GM12875 (cell line): ENCODE measurements at regions not wholly inside any gene's neighbourhood (a gene's known extent, or its start where the extent isn't known, plus 50 kb on each side); places are given as distances from the start of the nearest gene placed in this dataset.

Experiments
- H3K4me3 ChIP-seq: one replicate; pipeline ENCODE4 v1.5.1; 2011; ENCODE audit warnings: low read depth, low read length, control low read depth
- TF ChIP-seq, protein P1 (sequence below): IDR thresholded peaks from 2 replicates; pipeline ENCODE4 v1.5.1; 2011; ENCODE audit warnings: low read depth, mild to moderate bottlenecking, control low read depth, inconsistent platforms, low read length, moderate library complexity, borderline replicate concordance; ENCODE audit not compliant: insufficient read depth

DNA sequence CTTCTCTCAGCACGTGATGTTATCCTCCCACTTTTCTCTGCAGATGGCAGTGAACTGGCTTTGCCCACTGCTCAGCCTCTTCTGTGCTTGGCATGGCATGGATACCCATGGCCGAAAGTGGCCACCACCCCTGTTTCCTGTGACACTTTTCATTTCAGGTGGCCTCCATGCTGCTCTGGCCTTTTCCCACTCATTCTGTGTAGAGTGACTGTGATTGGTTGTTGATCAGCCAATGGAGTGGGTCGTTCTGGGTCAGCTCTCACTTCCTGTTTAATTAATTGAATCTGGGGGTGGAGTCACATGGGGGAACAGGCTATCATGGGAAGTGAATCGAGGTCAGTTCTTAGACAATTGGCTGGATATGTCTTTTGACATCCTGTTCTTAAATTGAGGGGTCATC lies 350.1 kb upstream of the EEF2KMT start:
- no peak overlapping the region for H3K4me3 ChIP-seq
- TF ChIP-seq, protein P1, sequence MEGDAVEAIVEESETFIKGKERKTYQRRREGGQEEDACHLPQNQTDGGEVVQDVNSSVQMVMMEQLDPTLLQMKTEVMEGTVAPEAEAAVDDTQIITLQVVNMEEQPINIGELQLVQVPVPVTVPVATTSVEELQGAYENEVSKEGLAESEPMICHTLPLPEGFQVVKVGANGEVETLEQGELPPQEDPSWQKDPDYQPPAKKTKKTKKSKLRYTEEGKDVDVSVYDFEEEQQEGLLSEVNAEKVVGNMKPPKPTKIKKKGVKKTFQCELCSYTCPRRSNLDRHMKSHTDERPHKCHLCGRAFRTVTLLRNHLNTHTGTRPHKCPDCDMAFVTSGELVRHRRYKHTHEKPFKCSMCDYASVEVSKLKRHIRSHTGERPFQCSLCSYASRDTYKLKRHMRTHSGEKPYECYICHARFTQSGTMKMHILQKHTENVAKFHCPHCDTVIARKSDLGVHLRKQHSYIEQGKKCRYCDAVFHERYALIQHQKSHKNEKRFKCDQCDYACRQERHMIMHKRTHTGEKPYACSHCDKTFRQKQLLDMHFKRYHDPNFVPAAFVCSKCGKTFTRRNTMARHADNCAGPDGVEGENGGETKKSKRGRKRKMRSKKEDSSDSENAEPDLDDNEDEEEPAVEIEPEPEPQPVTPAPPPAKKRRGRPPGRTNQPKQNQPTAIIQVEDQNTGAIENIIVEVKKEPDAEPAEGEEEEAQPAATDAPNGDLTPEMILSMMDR, result no peak

DNA sequence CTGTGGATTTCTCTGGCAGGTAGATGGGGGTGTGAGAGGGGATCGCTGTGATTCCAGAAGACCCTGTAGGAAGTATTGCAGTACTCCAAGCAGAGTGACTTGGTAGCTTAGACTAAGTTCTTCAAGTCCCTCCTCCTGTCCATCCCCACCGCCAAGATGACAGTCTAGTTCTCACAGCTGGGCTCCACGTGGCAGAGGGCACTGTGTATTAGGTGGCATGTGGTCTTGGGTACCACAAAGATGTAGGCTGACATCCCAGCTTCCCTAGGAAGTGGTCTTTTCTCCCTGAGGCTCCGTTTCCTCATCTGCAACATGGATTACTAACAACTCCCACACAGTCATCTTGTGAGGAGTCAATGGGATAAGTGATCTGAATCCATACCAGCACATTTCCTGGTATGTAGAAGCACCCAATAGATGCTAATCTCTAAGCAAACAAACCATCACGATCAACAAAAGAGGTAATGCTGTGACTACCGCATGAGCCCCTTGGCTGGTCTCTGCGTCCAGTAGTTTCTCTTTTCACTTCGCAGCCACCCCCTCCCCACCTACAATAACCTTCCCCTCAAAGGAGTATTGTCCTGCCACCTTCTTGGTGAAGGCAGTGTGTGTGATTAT lies 349.1 kb upstream of the EEF2KMT start:
- no peak overlapping the region for H3K4me3 ChIP-seq
- TF ChIP-seq, protein P1, result no peak

DNA sequence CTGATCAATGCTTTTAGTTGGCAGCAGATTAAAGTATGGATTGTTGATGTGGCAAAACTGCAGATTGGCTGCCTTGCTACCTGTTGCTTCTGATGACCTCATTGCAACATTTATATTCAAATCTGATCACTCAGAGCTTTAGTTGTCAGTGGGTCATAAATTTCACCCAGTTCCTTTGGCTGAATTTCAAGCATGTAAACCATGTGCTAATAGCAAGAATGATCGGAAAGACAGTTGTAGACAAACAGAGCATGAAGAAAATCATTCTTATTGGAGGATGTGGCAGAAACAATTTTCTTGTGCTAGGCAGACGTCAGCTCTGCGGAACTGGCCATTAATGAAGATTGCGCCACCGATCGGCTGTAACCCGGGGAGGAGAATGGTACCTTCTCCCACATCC lies 346.6 kb upstream of the EEF2KMT start:
- no peak overlapping the region for H3K4me3 ChIP-seq
- TF ChIP-seq, protein P1, result no peak

DNA sequence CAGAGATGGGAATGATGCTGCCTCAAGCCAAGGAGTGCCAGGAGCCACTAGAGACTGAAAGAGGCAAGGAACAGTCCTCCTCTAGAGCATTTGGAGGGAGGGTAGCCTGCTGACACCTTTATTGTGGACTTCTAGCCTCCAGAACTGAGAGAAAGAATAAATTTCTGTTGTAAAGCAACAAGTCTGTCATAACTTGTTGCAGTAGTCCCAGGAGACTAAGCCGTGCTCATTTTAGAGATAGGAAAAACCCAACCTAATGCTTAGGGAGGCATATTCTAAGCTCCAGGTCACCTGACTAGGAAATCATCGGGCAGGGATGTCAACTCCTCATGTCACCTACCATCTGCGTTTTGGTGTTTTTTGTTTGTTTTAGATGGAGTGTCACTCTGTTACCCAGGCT lies 345.4 kb upstream of the EEF2KMT start:
- H3K4me3 ChIP-seq, result no peak overlapping the region
- TF ChIP-seq, protein P1, result no peak

DNA sequence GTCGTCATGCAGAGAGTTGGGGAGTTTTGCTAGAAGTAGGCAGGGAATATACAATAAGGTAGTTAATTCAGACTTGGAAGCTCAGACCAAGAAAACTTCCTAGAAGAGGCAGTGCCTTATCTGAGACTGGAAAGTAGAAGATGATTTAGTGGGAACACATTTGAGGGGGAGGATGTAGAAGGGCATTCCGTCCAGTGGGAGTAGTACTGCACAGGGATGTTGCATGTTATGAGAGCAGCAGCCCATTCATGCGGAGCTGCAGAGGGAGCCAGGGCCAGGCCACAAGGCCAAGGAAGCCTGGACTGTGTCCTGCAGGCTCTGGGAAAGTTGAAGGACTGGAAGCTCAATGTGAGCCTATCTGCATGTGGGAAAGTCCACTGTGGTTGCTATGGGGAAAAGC lies 344.5 kb upstream of the EEF2KMT start:
- TF ChIP-seq, protein P1, result no peak

DNA sequence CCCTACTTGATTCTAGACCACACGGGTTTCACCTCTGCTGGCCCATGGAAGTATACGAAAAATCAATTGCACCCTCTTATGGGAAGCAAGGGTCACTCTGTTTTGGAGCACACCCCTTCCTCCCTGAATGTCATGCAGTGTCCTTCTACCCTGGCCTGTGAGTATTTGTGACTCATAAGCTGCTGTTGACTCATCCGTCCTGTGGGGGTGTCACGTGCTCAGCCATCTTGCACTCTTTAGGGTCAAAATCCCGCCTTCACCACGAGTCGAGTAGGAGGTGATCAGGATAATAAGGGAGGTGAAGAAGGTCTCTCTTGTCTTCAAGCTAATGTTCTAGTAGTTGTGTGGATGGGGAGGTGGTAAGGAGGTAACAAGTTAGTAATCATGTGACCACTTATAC lies 341.0 kb upstream of the EEF2KMT start:
- H3K4me3 ChIP-seq, result no peak overlapping the region
- TF ChIP-seq, protein P1, result no peak

More for the DNA sequence above, 344.5 kb upstream of the EEF2KMT start:
- H3K4me3 ChIP-seq, result no peak overlapping the region

DNA sequence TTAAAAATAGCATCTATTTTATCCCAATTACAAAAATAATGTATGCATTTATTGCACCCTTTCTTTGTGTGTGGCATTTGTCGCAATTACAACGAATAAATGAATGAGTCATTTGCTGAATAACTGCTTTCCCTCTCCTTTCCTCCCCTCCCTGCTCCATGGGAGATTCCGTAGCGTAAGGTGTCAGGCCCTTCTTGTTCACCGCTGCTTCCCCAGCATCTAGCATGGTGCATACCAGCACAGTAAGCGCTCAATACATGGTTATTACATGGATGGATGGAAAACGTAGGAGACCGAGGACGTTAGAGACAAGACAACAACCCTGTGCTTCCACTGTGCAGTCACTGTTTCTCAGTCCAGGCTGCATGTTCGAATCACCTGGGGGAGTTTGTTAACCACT lies 336.0 kb upstream of the EEF2KMT start:
- no peak overlapping the region for H3K4me3 ChIP-seq
- TF ChIP-seq, protein P1, result no peak
